HG02588 (cell line): ENCODE measurements at regions not wholly inside any gene's neighbourhood (a gene's known extent, or its start where the extent isn't known, plus 50 kb on each side); places are given as distances from the start of the nearest gene placed in this dataset.

ENCODE experiments used
- ATAC-seq: cut with Tn5 transposase; IDR thresholded peaks from one replicate; pipeline ENCODE4 v1.9.1; 2021; ENCODE audit warnings: mild to moderate bottlenecking, moderate library complexity; ENCODE audit not compliant: unreplicated experiment

GRCh38 chr15:31545257-31545656 is 218.6 kb downstream of the KLF13 start:
- no peak for ATAC-seq

DNA sequence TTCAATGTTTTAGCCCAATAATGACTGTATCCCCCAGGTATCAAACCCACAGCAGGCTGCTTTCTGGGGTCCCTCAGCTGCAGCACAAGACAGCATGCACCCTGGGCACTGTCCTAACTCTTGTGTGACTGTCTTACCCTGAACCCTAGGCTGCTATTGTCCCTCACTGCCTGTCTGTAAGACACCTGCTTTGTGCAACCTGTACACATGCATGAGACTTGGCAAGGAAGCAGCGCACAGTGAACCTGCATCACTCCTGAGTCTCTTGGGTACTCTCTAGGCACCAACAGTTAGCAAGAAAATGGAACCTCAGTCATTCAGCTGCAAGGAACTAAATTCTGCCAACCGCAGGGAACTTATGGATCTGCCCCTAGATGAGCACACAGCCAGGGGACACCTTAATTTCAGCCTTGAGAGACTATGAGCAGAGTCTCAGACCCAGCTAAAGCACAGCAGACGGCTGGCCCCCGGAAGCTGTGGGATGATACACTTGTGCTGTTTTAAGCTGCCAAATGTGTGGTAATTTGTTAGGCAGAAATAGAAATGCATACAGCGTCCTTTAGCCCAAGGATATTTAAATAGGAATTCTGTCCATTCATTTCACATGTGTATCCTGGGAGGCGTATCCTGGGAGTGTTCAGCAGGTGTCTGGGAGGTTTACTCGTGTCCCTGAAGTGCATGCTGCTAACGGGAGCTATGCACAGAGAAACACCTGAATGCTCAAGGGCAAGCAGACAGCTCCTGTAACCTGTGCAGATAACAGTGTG is 223.8 kb downstream of the KLF13 start:
- ATAC-seq = no peak

GRCh38 chr15:31551323-31551722 is 224.7 kb downstream of the KLF13 start:
- no peak for ATAC-seq

DNA sequence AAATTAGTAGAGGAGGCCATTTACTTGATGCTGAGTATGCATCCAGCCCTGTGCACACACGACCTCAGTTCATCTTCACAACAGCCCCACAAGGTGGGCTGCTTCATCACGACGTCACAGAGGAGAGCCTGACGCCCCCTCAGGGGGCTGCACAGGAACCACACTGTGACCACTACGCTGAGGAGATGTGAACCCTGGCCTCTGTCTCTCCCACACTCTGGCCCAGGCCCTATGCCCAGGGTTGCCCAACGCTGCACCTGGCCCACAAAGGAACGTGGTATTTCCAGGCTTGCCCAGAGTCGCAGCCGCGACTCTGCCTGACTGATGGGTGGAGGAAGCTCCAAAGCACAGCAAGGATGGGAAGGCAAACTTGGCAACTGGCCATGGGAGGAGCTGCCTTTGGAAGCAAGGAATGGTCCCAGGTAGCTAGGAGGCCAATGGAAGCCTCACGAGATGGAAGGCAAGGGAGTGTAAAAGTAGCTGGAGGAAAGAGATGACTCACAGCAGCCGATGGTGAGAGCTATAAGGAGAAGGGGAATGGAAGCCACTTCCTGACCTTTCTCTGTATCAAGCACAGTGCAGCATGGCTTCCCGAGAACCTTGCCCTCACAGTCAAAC is 226.0 kb downstream of the KLF13 start:
- ATAC-seq = no peak

GRCh38 chr15:31554261-31554660 is 227.6 kb downstream of the KLF13 start:
- ATAC-seq = no peak

GRCh38 chr15:31555022-31555421 is 228.4 kb downstream of the KLF13 start:
- ATAC-seq = no peak

GRCh38 chr15:31556494-31557150 is 230.0 kb downstream of the KLF13 start:
- no peak for ATAC-seq

DNA sequence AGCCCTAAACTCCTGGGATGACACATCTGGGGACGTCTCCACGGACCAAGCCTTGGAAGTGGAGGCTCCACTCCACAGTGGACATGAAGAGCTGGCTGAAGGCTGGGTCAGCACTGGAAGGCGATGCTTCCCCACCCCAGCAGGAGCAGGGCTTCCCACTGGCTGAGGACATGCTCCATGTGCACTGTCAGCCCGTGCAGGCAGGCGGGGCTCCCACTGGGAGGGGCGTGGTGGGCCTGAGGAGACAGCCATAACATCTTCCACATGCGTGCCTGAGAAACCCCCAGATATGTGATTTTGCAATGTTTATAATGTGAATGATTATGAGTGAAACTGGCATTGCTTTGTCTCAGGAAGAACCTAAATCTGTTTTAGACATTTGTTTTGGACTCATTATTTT is 231.3 kb downstream of the KLF13 start:
- ATAC-seq = no peak

DNA sequence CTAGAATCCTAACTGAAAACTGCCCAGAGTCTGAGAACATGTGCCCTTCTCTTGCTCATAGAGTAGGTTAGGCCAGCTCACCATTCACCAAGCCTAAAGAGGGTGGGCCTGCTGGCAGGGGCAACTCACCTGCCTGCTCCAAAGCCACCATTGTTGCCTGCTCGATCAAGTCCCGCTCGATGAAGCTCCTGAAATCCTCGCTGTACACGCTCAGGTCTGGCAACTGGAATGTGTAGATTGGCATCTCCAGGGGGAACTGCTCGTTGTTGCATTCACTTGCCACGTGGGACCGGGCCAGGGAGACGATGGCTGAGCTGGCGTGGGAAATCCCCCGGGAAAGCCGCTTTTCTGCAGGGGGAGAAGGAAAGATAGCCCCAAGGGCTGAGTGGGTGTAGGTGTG is 232.2 kb downstream of the KLF13 start:
- ATAC-seq = no peak

DNA sequence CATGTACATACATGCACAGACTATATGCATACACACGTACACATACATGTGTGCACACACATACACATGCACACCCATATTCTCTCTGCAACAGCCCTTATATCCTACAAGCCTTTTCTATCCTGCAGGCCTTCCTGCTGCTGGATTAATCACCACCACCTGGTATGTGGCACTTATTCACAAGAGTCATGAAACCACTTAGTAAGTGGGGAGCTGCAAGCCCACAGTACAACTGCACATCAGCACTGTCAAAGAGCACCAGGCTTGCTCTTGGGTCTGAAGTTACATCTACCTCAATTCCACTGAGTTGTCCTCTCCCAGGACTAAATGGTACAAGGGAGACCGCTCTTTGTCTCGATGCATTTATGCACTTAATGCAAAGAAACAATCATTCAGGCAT is 233.2 kb downstream of the KLF13 start:
- no peak for ATAC-seq

DNA sequence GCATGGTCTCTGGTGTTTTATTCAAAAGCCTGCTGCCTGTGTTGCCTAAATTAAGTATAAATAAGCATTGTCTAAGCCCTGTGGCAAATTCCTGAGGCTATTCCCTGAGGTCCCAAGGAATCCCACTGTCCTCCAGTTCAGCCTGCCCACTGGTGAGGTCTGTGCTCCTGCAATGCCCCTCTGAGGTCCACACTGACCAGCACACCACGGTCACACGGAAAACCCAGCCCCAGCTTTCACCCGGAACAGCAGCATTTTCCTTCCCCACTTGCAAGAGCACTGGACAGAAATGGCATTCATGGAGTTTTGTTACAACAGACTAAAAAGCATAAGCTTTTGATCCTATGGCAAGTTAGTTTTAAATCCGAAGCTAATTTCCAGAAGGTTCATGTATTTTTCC is 234.0 kb downstream of the KLF13 start:
- ATAC-seq = no peak

- no peak for ATAC-seq
Measured at GRCh38 chr15:31561156-31561555, 234.5 kb downstream of the KLF13 start.

- no peak for ATAC-seq
Measured at GRCh38 chr15:31563001-31563400, 236.4 kb downstream of the KLF13 start.

DNA sequence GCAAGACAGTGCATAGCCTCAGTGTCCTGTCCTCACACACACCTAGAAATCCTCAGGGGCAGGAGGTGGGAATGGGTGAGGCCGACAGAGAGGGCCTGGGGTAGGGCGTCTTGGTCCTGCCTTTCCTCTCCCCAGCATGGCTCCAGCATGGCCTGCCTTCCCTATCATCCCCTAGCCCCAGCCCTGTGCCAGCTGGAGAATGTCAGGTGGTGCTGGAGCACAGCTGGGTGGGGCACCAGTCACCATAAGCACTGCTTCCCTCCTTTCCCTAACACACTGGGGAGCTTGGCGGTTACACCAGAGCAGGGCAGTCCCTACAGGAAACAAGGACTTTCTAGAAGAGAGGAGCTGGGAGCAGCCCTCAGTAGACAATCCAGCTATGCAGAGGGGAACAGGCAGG is 236.8 kb downstream of the KLF13 start:
- no peak for ATAC-seq

DNA sequence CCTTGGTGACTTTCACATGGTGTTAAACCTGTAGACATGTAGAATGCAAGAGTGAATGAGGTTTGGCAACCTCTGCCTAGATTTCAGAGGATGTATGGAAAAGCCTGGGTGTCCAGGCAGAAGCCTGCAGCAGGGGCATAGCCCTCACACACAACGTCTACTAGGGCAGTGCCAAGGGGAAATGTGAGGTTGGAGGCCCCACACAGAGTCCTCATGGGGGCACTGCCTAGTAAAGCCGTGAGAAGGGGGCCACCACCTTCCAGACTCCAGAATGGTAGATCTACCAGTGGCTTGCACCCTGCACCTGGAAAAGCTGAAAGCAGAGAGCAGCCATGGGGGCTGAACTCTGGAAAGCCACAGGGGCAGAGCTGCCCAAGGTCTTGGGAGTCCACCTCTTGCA is 241.2 kb downstream of the KLF13 start:
- no peak for ATAC-seq

GRCh38 chr15:31569836-31570235 is 243.2 kb downstream of the KLF13 start:
- ATAC-seq = no peak

DNA sequence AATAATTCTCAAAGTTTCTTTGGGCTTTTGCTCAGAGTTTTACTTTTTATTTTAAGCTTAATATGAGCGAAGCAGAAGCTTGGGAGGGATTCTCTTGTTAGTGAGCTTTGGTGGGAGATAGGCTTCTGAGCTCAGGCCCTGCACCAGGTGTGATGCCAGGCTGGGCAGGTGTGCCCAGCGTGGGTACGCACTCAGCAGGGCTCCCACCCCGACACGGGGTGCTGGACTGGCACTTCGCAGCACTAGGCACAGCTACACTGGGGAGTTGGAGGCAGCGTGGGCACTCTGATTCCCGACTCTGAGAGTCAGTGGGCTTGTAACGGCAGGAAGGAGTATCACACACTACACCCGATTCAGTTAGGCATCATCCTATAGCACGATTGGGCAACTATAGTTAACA is 244.0 kb downstream of the KLF13 start:
- ATAC-seq = no peak

DNA sequence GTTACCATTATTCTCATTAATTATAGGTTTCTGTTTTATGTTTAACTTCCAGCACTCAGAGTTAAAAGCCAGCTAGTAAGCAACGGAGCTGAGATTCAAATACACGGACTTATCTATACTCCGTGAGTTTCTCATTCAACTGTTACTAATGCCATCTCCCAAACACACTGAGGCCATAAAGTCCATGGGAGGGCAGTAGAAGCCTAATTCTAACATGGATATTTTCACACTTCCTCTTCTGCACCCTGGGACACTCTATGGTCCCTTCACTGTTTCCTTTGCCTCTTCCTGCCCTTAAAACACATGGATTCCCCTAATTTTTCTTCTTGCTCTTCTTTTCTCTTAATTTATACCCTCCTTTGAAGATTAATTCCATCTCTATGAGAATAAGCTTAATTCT is 245.0 kb downstream of the KLF13 start:
- ATAC-seq = no peak

DNA sequence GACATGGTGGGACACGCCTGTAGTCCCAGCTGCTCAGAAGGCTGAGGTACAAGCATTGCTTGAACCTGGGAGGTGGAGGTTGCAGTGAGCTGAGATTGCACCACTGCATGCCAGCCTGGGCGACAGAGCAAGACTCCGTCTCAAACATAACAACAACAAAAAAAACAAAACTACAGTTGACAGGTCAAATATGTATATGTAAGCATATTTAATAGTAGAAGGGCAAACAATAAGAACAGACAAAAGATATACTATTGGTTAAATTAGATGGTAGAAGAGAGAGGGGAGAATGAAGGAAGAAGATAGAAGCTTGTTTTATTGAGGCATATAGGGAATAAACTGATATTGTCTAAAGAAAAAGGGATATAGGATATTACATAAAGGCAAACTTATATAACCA is 247.1 kb downstream of the KLF13 start:
- no peak for ATAC-seq

DNA sequence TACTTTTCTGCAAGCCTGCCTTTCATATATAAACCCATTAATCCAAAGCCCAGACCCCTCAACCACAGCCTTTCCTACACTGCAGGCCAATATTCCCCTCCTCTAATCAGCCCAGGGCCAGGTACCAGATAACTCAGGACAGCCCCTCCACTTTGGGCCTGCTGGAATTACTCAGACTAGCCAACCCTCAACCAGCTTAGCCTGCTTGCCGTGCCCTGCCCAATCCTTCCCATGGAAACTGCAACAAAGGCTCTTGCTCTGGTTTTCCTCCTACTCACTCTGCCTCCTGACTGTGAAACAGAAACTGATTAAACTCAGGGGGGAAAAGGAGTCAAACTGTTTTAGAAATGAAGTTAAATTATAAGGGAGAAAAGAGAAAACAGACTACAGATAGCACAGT is 248.1 kb downstream of the KLF13 start:
- no peak for ATAC-seq

DNA sequence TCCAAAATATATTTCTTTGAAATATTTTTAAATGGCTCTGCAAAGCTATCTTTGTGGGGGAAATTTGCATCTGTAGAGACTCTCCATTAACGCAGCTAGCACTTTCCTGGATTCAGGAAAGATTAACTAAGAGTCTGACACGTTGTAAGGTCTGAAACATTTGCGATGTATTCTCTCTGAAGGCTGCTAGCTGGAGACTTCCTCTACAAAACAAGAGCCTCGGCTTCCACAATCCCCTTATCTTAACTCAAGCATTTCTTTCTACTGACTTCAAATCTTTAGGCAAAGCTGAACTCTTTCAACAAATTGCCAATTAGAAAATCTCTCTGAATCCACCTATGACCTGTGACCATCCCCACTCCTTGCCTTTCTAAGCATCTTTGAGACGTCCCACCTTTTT is 250.5 kb downstream of the KLF13 start:
- ATAC-seq = no peak

- no peak for ATAC-seq
Measured at GRCh38 chr15:31579282-31579681, 252.6 kb downstream of the KLF13 start.
